GM12878 (cell line): ENCODE measurements at regions not wholly inside any gene's neighbourhood (a gene's known extent, or its start where the extent isn't known, plus 50 kb on each side); places are given as distances from the start of the nearest gene placed in this dataset.

Experiments used
- ATAC-seq: fragments of 200-7000 bp; cut with Tn5 transposase; 3 replicates; pipeline ENCODE4 v1.9.1; 2020; ENCODE audit warnings: mild to moderate bottlenecking, moderate library complexity
- BruUV-seq: library from RNA; stranded (reverse); fragments of 400-500 nt; replicated peaks from 2 replicates; lab custom pipeline; 2021; lab: Mats Ljungman, UMichigan
- CTCF ChIA-PET: fragments of 300-600 bp; sonication (Branson Sonifier 250); formaldehyde crosslinking; extraction: SDS; loops from one replicate; lab custom pipeline; 2021; ENCODE audit warnings: inconsistent platforms; lab: Yijun Ruan, JAX
- POLR2A ChIA-PET: fragments of 350-600 bp; formaldehyde crosslinking; extraction: SDS; loops from one replicate; lab custom pipeline; 2021; ENCODE audit warnings: inconsistent platforms; lab: Charles Lee
- RAD21 ChIA-PET: fragments of 300-600 bp; sonication (Branson Sonifier 250); formaldehyde crosslinking; loops from one replicate; lab custom pipeline; 2023; ENCODE audit warnings: antibody characterized with exemption; ENCODE audit not compliant: unreplicated experiment; lab: Charles Lee
- SMC1A ChIA-PET: fragments of 300-600 bp; sonication (Branson Sonifier 250); formaldehyde crosslinking; loops from one replicate; lab custom pipeline; 2023; ENCODE audit not compliant: unreplicated experiment, uncharacterized antibody; lab: Charles Lee
- DNase-seq: peaks from one replicate; pipeline ENCODE4 v3.0.0-alpha.2; 2011; ENCODE audit warnings: low read depth, low spot score
- FAIRE-seq: peaks from 3 replicates; lab custom pipeline; 2011; peaks lifted over from hg19 to GRCh38; lab: Jason Lieb, UNC
- H2AFZ ChIP-seq: 2 replicates; pipeline ENCODE4 v1.6.0; 2011; ENCODE audit warnings: low read depth, low read length, control low read depth; ENCODE audit not compliant: control insufficient read depth
- H3K27ac ChIP-seq: 2 replicates; pipeline ENCODE4 v1.5.1; 2011; ENCODE audit warnings: control low read depth; ENCODE audit not compliant: control insufficient read depth, insufficient read depth
- H3K27me3 ChIP-seq, 2 experiments: replicated peaks in 1 of 2; 2 replicates each; pipeline versions ENCODE4 v1.6.0 to v1.6.1; 2011; ENCODE audit warnings: low read length in 1 of 2; ENCODE audit not compliant: control insufficient read depth in 2 of 2, insufficient read depth in 2 of 2
- H3K36me3 ChIP-seq, 2 experiments: 2 replicates each; pipeline ENCODE4 v1.5.1; 2011; ENCODE audit warnings: low read length in 1 of 2; ENCODE audit not compliant: control insufficient read depth in 2 of 2, insufficient read depth in 2 of 2
- H3K4me1 ChIP-seq: 2 replicates; pipeline ENCODE4 v1.6.1; 2011; ENCODE audit warnings: mild to moderate bottlenecking, low read length, moderate library complexity, mixed read lengths; ENCODE audit not compliant: control insufficient read depth, insufficient read depth
- H3K4me2 ChIP-seq: 2 replicates; pipeline ENCODE4 v1.6.0; 2011; ENCODE audit warnings: control low read depth; ENCODE audit not compliant: control insufficient read depth, insufficient read depth
- H3K4me3 ChIP-seq: fragments of 200-600 bp; sonication (generic); 2 replicates; pipeline ENCODE4 v1.5.1; 2016
- H3K79me2 ChIP-seq: 2 replicates; pipeline ENCODE4 v1.6.0; 2011; ENCODE audit warnings: low read length; ENCODE audit not compliant: control insufficient read depth, insufficient read depth
- H3K9ac ChIP-seq: 2 replicates; pipeline ENCODE4 v1.8.0; 2011; ENCODE audit warnings: low read length, control low read depth, mixed read lengths; ENCODE audit not compliant: control insufficient read depth, insufficient read depth
- H3K9me3 ChIP-seq: replicated peaks from 3 replicates; pipeline ENCODE4 v1.5.1; 2011; ENCODE audit warnings: mild to moderate bottlenecking, low read length; ENCODE audit not compliant: control insufficient read depth, insufficient read depth
- H4K20me1 ChIP-seq: 2 replicates; pipeline ENCODE4 v1.6.0; 2011; ENCODE audit not compliant: control insufficient read depth, insufficient read depth
- ASH2L ChIP-seq: fragments of 300-600, 200-600 bp; sonication (generic); IDR thresholded peaks from 2 replicates; pipeline ENCODE4 v1.6.1; 2017; ENCODE audit warnings: low read depth, mild to moderate bottlenecking, borderline replicate concordance
- ATF7 ChIP-seq: fragments of 450-650 bp; IDR thresholded peaks from 2 replicates; pipeline ENCODE4 v1.6.1; 2016; ENCODE audit warnings: low read depth, mild to moderate bottlenecking
- BCL11A ChIP-seq: IDR thresholded peaks from 2 replicates; pipeline ENCODE4 v1.6.1; 2011; ENCODE audit warnings: low read depth, low read length
- EZH2 ChIP-seq: IDR thresholded peaks from 2 replicates; pipeline ENCODE4 v1.6.1; 2012; ENCODE audit warnings: low read depth, mild to moderate bottlenecking, control low read depth, inconsistent platforms, low read length, borderline replicate concordance; ENCODE audit not compliant: control insufficient read depth
- FOS ChIP-seq: IDR thresholded peaks from 3 replicates; pipeline ENCODE4 v1.6.1; 2011; ENCODE audit warnings: borderline replicate concordance; ENCODE audit not compliant: insufficient read length; ENCODE audit errors: extremely low read depth
- FOXK2 ChIP-seq: fragments of 450-650 bp; IDR thresholded peaks from 2 replicates; pipeline ENCODE4 v1.6.1; 2017; ENCODE audit warnings: mild to moderate bottlenecking, moderate library complexity
- JUND ChIP-seq: IDR thresholded peaks from 2 replicates; pipeline ENCODE4 v1.6.1; 2012; ENCODE audit warnings: low read depth, mild to moderate bottlenecking, low read length, improper control_type of control experiment, moderate library complexity
- POU2F2 ChIP-seq: IDR thresholded peaks from 3 replicates; pipeline ENCODE4 v1.6.1; 2011; ENCODE audit warnings: low read depth, mild to moderate bottlenecking, low read length, borderline replicate concordance
- RCOR1 ChIP-seq: conservative IDR thresholded peaks from 2 replicates; pipeline ENCODE4 v1.6.1; 2012; ENCODE audit warnings: low read depth, low read length, improper control_type of control experiment
- RELA ChIP-seq: fragments of 450-650 bp; IDR thresholded peaks from 2 replicates; pipeline ENCODE4 v1.8.0; 2014; ENCODE audit warnings: borderline replicate concordance; ENCODE audit not compliant: partially characterized antibody
- TCF3 ChIP-seq: IDR thresholded peaks from 2 replicates; pipeline ENCODE4 v1.6.1; 2012; ENCODE audit warnings: low read depth, mild to moderate bottlenecking, low read length, borderline replicate concordance; ENCODE audit not compliant: insufficient read depth
- TCF7 ChIP-seq: IDR thresholded peaks from 2 replicates; pipeline ENCODE4 v1.6.1; 2014; ENCODE audit warnings: antibody characterized with exemption, borderline replicate concordance
- WGBS: methylation state at CpG from one replicate; pipeline ENCODE4 v1.1.6; 2016; ENCODE audit warnings: low lambda C conversion rate; ENCODE audit not compliant: insufficient replicate concordance, insufficient coverage; ENCODE audit errors: missing lambda C conversion rate; 5-methylcytosine and 5-hydroxymethylcytosine counted together
- in situ Hi-C: fragments of 300-500 bp; cut with MboI; formaldehyde crosslinking; loops from 9 replicates; pipeline ENCODE4 v1.14.3; 2018; ENCODE audit warnings: mixed read lengths
- intact Hi-C: fragments of 100-400 bp; cut with micrococcal nuclease; formaldehyde crosslinking; loops from one replicate; pipeline ENCODE4 v1.14.2; 2022; ENCODE audit not compliant: unreplicated experiment
- TF ChIP-seq, protein P1 (sequence below): IDR thresholded peaks from 2 replicates; pipeline ENCODE4 v1.6.1; 2011; ENCODE audit warnings: mild to moderate bottlenecking, low read depth, low read length, moderate library complexity; ENCODE audit not compliant: insufficient replicate concordance

DNA sequence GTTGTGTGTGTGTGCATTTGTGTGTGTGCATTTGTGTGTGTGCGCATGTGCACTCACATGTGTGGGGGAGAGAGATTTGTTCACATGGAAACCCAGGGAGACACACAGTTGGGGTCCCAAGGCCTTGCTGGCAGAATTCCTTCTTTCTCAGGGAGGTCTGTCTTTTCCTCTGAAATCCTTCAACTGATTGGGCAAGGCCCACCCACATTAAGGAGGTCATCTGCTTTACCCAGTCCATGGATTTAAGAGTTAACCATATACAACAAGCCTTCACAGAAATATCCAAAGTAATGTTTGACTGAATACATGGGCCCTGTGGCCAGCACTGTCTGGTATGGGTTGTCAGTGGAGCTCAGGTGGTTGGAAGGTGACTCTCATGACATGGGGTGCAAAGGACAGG is 641.4 kb downstream of the BRD1 start:
- Histone ChIP-seq H3K4me1 (no peaks in the 10 kb centered on the region), H3K4me2 (no peak overlapping the region), H2AFZ (no peak overlapping the region), H3K27ac (no peak overlapping the region), H3K9me3 (no peaks in the 10 kb centered on the region; the same call in 2 of the 3 replicates), H3K9ac (no peak overlapping the region), H3K27me3 (no peaks in the 10 kb centered on the region), H3K4me3 (no peak overlapping the region), H4K20me1 (no peaks in the 10 kb centered on the region), H3K79me2 (no peaks in the 10 kb centered on the region), H3K36me3 (no peaks in the 10 kb centered on the region)
- no peak for DNase-seq
- ChIA-PET POLR2A (no interaction called here), CTCF (no interaction called here), RAD21 (no interaction called here), SMC1A (no interaction called here)
- intact Hi-C loops, result no loop called here
- FAIRE-seq, result no peak
- ATAC-seq, result no peak
- in situ Hi-C loops, result no loop called here
- TF ChIP-seq EZH2 (no peak), BCL11A (no peak), POU2F2 (no peak), ATF7 (no peak), RELA (no peak), FOS (no peak), FOXK2 (no peak), JUND (no peak), RCOR1 (no peak), TCF3 (no peak), TCF7 (no peak), ASH2L (no peak)
- TF ChIP-seq, protein P1, sequence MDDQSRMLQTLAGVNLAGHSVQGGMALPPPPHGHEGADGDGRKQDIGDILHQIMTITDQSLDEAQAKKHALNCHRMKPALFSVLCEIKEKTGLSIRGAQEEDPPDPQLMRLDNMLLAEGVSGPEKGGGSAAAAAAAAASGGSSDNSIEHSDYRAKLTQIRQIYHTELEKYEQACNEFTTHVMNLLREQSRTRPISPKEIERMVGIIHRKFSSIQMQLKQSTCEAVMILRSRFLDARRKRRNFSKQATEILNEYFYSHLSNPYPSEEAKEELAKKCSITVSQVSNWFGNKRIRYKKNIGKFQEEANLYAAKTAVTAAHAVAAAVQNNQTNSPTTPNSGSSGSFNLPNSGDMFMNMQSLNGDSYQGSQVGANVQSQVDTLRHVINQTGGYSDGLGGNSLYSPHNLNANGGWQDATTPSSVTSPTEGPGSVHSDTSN, result no peak
- no TSS peak for BruUV-seq
- 0% methylated on average over 1 of the region's 1 CpG for whole genome bisulfite sequencing
